SU-DHL-6 (cell line): ENCODE measurements at regions not wholly inside any gene's neighbourhood (a gene's known extent, or its start where the extent isn't known, plus 50 kb on each side); places are given as distances from the start of the nearest gene placed in this dataset.

Source experiments
- EZH2phosphoT487 ChIP-seq: fragments of 200-600 bp; sonication (generic), shearing (Covaris generic); conservative IDR thresholded peaks from 2 replicates; pipeline ENCODE4 v1.6.1; 2018; ENCODE audit warnings: mild to moderate bottlenecking, antibody characterized with exemption, low read length, moderate library complexity, mixed read lengths
- TF ChIP-seq, protein P1 (sequence below): fragments of 200-600 bp; sonication (generic); IDR thresholded peaks from one replicate; pipeline ENCODE4 v1.5.1; 2017; ENCODE audit warnings: antibody characterized with exemption, mild to moderate bottlenecking, low read length, moderate library complexity; ENCODE audit not compliant: insufficient read depth, poor library complexity, severe bottlenecking

DNA sequence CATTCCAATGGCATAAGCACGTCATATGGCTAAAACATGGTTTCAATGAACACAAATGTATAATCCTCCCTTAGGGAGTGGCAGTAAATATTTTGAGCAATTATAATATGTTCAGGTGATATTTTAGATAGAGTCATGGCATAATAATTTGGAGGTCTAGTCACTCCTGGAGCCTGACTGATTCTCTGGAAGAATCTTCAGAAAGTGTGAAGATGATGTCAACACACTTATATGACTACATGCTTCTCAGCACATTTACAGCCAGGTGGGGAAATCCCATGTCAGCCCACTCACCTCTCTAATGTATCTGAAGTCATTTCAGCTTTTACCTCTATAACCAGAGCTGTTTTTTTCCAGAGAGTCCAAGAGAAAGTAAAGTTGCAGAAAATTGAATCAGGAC is 474.8 kb downstream of the SHISA9 start:
- TF ChIP-seq, protein P1, sequence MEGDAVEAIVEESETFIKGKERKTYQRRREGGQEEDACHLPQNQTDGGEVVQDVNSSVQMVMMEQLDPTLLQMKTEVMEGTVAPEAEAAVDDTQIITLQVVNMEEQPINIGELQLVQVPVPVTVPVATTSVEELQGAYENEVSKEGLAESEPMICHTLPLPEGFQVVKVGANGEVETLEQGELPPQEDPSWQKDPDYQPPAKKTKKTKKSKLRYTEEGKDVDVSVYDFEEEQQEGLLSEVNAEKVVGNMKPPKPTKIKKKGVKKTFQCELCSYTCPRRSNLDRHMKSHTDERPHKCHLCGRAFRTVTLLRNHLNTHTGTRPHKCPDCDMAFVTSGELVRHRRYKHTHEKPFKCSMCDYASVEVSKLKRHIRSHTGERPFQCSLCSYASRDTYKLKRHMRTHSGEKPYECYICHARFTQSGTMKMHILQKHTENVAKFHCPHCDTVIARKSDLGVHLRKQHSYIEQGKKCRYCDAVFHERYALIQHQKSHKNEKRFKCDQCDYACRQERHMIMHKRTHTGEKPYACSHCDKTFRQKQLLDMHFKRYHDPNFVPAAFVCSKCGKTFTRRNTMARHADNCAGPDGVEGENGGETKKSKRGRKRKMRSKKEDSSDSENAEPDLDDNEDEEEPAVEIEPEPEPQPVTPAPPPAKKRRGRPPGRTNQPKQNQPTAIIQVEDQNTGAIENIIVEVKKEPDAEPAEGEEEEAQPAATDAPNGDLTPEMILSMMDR, result no peak
- TF ChIP-seq EZH2phosphoT487, result no peak
